ENCODE measurements at regions not wholly inside any gene's neighbourhood (a gene's known extent, or its start where the extent isn't known, plus 50 kb on each side); places are given as distances from the start of the nearest gene placed in this dataset.

- peak; percentile 5 for TF ChIP-seq ZNF407 (CRISPR knock-in tag; IDR thresholded peaks at IDR 0.05; ENCODE audit: not compliant biosample characterization)
- no peak for TF ChIP-seq ZFP62 (CRISPR knock-in tag; IDR thresholded peaks at IDR 0.05)
- TF ChIP-seq CBFB (CRISPR knock-in tag; IDR thresholded peaks at IDR 0.05), result 0 out of 2 replicates have a peak, but pooled peaks have one; percentile 57
- peak; percentile 81 for TF ChIP-seq ZNF609 (CRISPR knock-in tag; IDR thresholded peaks at IDR 0.05; ENCODE audit: borderline replicate concordance)
- TF ChIP-seq ZNF292 (CRISPR knock-in tag; IDR thresholded peaks at IDR 0.05; ENCODE audit: borderline replicate concordance, low read depth), result peak; percentile 90
- no peak for TF ChIP-seq ZNF646 (CRISPR knock-in tag; IDR thresholded peaks at IDR 0.05)
- no peak for TF ChIP-seq TAF15 (IDR thresholded peaks at IDR 0.05; ENCODE audit: low read depth, low read length, poor library complexity, severe bottlenecking)
- TF ChIP-seq RBAK (CRISPR knock-in tag; IDR thresholded peaks at IDR 0.05), result no peak; the same call in 1 of the 2 replicates
These were observed 235.0 kb downstream of the TTLL2 start (continued) for GRCh38 chr6:167559675-167560479.
